ENCODE measurements at regions not wholly inside any gene's neighbourhood (a gene's known extent, or its start where the extent isn't known, plus 50 kb on each side); places are given as distances from the start of the nearest gene placed in this dataset.

DNA sequence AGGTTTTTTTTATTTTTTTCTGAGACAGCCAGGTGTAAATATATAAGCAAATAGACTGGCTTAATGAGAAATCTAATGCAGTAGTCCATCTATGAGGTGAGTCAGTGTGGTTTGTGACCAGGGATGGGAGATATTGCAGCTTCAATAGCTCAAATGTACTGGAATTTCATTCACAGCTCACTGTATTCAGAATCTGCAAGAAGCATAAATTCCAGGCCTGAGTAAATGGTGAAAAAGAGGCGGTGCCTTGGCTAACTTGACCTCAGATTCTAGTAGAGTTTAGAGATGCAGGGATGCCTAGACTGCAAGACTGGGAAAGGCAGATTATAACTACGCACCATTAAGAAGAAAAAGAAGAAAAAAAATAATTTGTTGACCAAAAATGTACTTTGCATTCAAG lies 151.9 kb upstream of the SMC2 start:
- H3K36me3 ChIP-seq (replicated peaks in 1 of 2; ENCODE audit: control insufficient read depth in 1 of 2, insufficient read depth in 2 of 2, low read length in 2 of 2): no peaks in the 10 kb centered on the region
- no peak overlapping the region for H3K4me2 ChIP-seq (ENCODE audit: low read depth, low read length)
- FAIRE-seq: no peak
- DNase-seq (ENCODE audit: low spot score): no peak
- POLR2A ChIA-PET: no interaction called here
- BruUV-seq (replicated peaks): no TSS peak
- ATAC-seq: no peak
- no peak overlapping the region for H3K4me3 ChIP-seq (replicated peaks in 1 of 3; ENCODE audit: insufficient read depth in 1 of 3, low read depth in 2 of 3, low read length in 3 of 3)
- 3% methylated on average over 2 of the region's 2 CpGs for WGBS (ENCODE audit: low lambda C conversion rate)
- no peaks in the 10 kb centered on the region for H3K79me2 ChIP-seq (ENCODE audit: insufficient read depth, low read length)
- no peak overlapping the region for H3K9ac ChIP-seq (ENCODE audit: insufficient read depth, low read depth, low read length)
- intact Hi-C loops (cut with micrococcal nuclease; ENCODE audit: unreplicated experiment): no loop called here
- H2AFZ ChIP-seq (ENCODE audit: low read length): no peak overlapping the region
- in situ Hi-C loops (cut with HindIII; ENCODE audit: extremely low pct_ligation_motif_present, low pct_unique_long_range_greater_than_20kb): no loop called here
- H3K27me3 ChIP-seq (ENCODE audit: control insufficient read depth in 1 of 2, insufficient read depth in 2 of 2, low read length in 2 of 2): no peaks in the 10 kb centered on the region
- H3K9me3 ChIP-seq (ENCODE audit: low read length): no peaks in the 10 kb centered on the region
- no peak for TF ChIP-seq PHB2 (IDR thresholded peaks at IDR 0.05; ENCODE audit: partially characterized antibody)
- no peak for TF ChIP-seq ZNF550 (CRISPR knock-in tag; IDR thresholded peaks at IDR 0.05; ENCODE audit: borderline replicate concordance)
- no peaks in the 10 kb centered on the region for H3K4me1 ChIP-seq (ENCODE audit: insufficient read depth, low read length)
- no peaks in the 10 kb centered on the region for H4K20me1 ChIP-seq (ENCODE audit: insufficient read depth, low read length)
- CTCF ChIA-PET (ENCODE audit: low intra/inter-chr PET ratio, low total read pairs): no interaction called here
- no peak overlapping the region for H3K27ac ChIP-seq (ENCODE audit: extremely low read length, insufficient read depth, low read length)

- ATAC-seq: no peak
- 0% methylated on average over 1 of the region's 1 CpG for WGBS (ENCODE audit: low lambda C conversion rate)
- H3K9me3 ChIP-seq (ENCODE audit: low read length): no peaks in the 10 kb centered on the region
- intact Hi-C loops (cut with micrococcal nuclease; ENCODE audit: unreplicated experiment) (no loop called here), in situ Hi-C loops (cut with HindIII; ENCODE audit: extremely low pct_ligation_motif_present, low pct_unique_long_range_greater_than_20kb) (no loop called here)
- no peak for DNase-seq (ENCODE audit: low spot score)
- no peaks in the 10 kb centered on the region for H3K4me1 ChIP-seq (ENCODE audit: insufficient read depth, low read length)
- no peak for FAIRE-seq
- BruUV-seq (replicated peaks): no TSS peak
- CTCF ChIA-PET (ENCODE audit: low intra/inter-chr PET ratio, low total read pairs): no interaction called here
- H3K9ac ChIP-seq (ENCODE audit: insufficient read depth, low read depth, low read length): no peak overlapping the region
- no peak overlapping the region for H3K27ac ChIP-seq (ENCODE audit: extremely low read length, insufficient read depth, low read length)
- no peaks in the 10 kb centered on the region for H3K79me2 ChIP-seq (ENCODE audit: insufficient read depth, low read length)
- H4K20me1 ChIP-seq (ENCODE audit: insufficient read depth, low read length): no peaks in the 10 kb centered on the region
- no peak overlapping the region for H3K4me3 ChIP-seq (replicated peaks in 1 of 3; ENCODE audit: insufficient read depth in 1 of 3, low read depth in 2 of 3, low read length in 3 of 3)
- no peak overlapping the region for H3K4me2 ChIP-seq (ENCODE audit: low read depth, low read length)
- H2AFZ ChIP-seq (ENCODE audit: low read length): no peak overlapping the region
- H3K36me3 ChIP-seq (replicated peaks in 1 of 2; ENCODE audit: control insufficient read depth in 1 of 2, insufficient read depth in 2 of 2, low read length in 2 of 2): no peaks in the 10 kb centered on the region
- TF ChIP-seq TGIF2 (CRISPR knock-in tag; IDR thresholded peaks at IDR 0.05) (no peak), ZFP90 (CRISPR knock-in tag; IDR thresholded peaks at IDR 0.05; ENCODE audit: borderline replicate concordance) (no peak), ZNF280B (CRISPR knock-in tag; IDR thresholded peaks at IDR 0.05; ENCODE audit: borderline replicate concordance) (no peak), FOXK1 (CRISPR knock-in tag; IDR thresholded peaks at IDR 0.05; ENCODE audit: borderline replicate concordance, low read depth) (no peak), SATB2 (CRISPR knock-in tag; IDR thresholded peaks at IDR 0.05) (no peak), ZNF644 (CRISPR knock-in tag; IDR thresholded peaks at IDR 0.05; ENCODE audit: low read depth) (no peak), TIGD3 (CRISPR knock-in tag; IDR thresholded peaks at IDR 0.05; ENCODE audit: borderline replicate concordance) (no peak)
- POLR2A ChIA-PET: no interaction called here
- no peaks in the 10 kb centered on the region for H3K27me3 ChIP-seq (ENCODE audit: control insufficient read depth in 1 of 2, insufficient read depth in 2 of 2, low read length in 2 of 2)
Observed at GRCh38 chr9:103942651-103943050, 151.5 kb upstream of the SMC2 start.
